Parathyroid adenoma (tissue), 2 donors: ENCODE measurements at regions not wholly inside any gene's neighbourhood (a gene's known extent, or its start where the extent isn't known, plus 50 kb on each side); places are given as distances from the start of the nearest gene placed in this dataset.
"Not testable (repeated sequence)": the region's sequence is repeated elsewhere in the genome, so short reads cannot be mapped to it uniquely, and the experiment has no call there.

Experiments used
- H2AFZ ChIP-seq: fragments of 300-600 bp; sonication (generic); one replicate; pipeline ENCODE4 v1.7.0; 2017; ENCODE audit warnings: antibody characterized with exemption, mild to moderate bottlenecking
- H3K27ac ChIP-seq: fragments of 300-600 bp; sonication (generic); one replicate; pipeline ENCODE4 v1.7.0; 2017
- H3K27me3 ChIP-seq: fragments of 300-600 bp; sonication (generic); one replicate; pipeline ENCODE4 v1.7.0; 2017; ENCODE audit warnings: low read length; ENCODE audit not compliant: control insufficient read depth, insufficient read depth
- H3K36me3 ChIP-seq: fragments of 300-600 bp; sonication (generic); one replicate; pipeline ENCODE4 v1.7.0; 2017; ENCODE audit warnings: low read length; ENCODE audit not compliant: control insufficient read depth, insufficient read depth
- H3K4me1 ChIP-seq: fragments of 300-600 bp; sonication (generic); one replicate; pipeline ENCODE4 v1.7.0; 2017; ENCODE audit warnings: control low read depth
- H3K4me2 ChIP-seq: fragments of 300-600 bp; sonication (generic); one replicate; pipeline ENCODE4 v1.7.0; 2017; ENCODE audit warnings: low read length
- H3K4me3 ChIP-seq: fragments of 300-600 bp; sonication (generic); one replicate; pipeline ENCODE4 v1.7.0; 2017; ENCODE audit warnings: low read depth, low read length
- H3K79me2 ChIP-seq: fragments of 300-600 bp; sonication (generic); one replicate; pipeline ENCODE4 v1.7.0; 2017; ENCODE audit warnings: control low read depth
- H3K9ac ChIP-seq: fragments of 300-600 bp; sonication (generic); one replicate; pipeline ENCODE4 v1.7.0; 2017; ENCODE audit warnings: mild to moderate bottlenecking
- H3K9me3 ChIP-seq: fragments of 300-600 bp; sonication (generic); one replicate; pipeline ENCODE4 v1.7.0; 2017; ENCODE audit warnings: low read length; ENCODE audit not compliant: control insufficient read depth
- CTCF ChIP-seq: fragments of 300-600 bp; sonication (generic); IDR thresholded peaks from one replicate; pipeline ENCODE4 v1.7.0; 2017; ENCODE audit warnings: antibody characterized with exemption, mild to moderate bottlenecking
- donor health status: primary hyperparathyroidism.

- H3K4me1 ChIP-seq: no peaks in the 10 kb centered on the region
- H3K9ac ChIP-seq: no peak overlapping the region
- H3K36me3 ChIP-seq: no peaks in the 10 kb centered on the region
- H2AFZ ChIP-seq: no peak overlapping the region
- H3K27ac ChIP-seq: no peak overlapping the region
- no peak overlapping the region for H3K4me3 ChIP-seq
- no peak overlapping the region for H3K4me2 ChIP-seq
- no peaks in the 10 kb centered on the region for H3K27me3 ChIP-seq
- TF ChIP-seq CTCF: no peak
- H3K79me2 ChIP-seq: no peaks in the 10 kb centered on the region
- H3K9me3 ChIP-seq: no peaks in the 10 kb centered on the region
Measured at GRCh38 chr2:59233448-59233847, 992.3 kb upstream of the FANCL start.

GRCh38 chr2:59232394-59233165 is 991.5 kb upstream of the FANCL start:
- Histone ChIP-seq H2AFZ (no peak overlapping the region), H3K36me3 (no peaks in the 10 kb centered on the region), H3K9me3 (no peaks in the 10 kb centered on the region), H3K79me2 (no peaks in the 10 kb centered on the region), H3K4me2 (no peak overlapping the region), H3K4me1 (no peaks in the 10 kb centered on the region), H3K27ac (no peak overlapping the region), H3K4me3 (no peak overlapping the region), H3K9ac (no peak overlapping the region), H3K27me3 (no peaks in the 10 kb centered on the region)
- no peak for TF ChIP-seq CTCF

- H3K9ac ChIP-seq, H3K9me3 ChIP-seq, H3K27ac ChIP-seq, H3K36me3 ChIP-seq, H3K4me1 ChIP-seq, H3K4me3 ChIP-seq, H2AFZ ChIP-seq, H3K4me2 ChIP-seq, H3K27me3 ChIP-seq, H3K79me2 ChIP-seq: not testable (repeated sequence)
Measured at GRCh38 chr2:59226362-59226761, 985.2 kb upstream of the FANCL start.

GRCh38 chr2:59223742-59224141 is 982.6 kb upstream of the FANCL start:
- Histone ChIP-seq H3K27me3 (no peaks in the 10 kb centered on the region), H3K4me1 (no peaks in the 10 kb centered on the region), H3K9ac (no peak overlapping the region), H3K9me3 (no peaks in the 10 kb centered on the region), H3K27ac (no peak overlapping the region), H3K36me3 (no peaks in the 10 kb centered on the region), H3K4me2 (no peak overlapping the region), H2AFZ (no peak overlapping the region), H3K4me3 (no peak overlapping the region), H3K79me2 (no peaks in the 10 kb centered on the region)
- TF ChIP-seq CTCF: no peak

GRCh38 chr2:59217360-59217759 is 976.2 kb upstream of the FANCL start:
- Histone ChIP-seq H3K36me3 (no peaks in the 10 kb centered on the region), H3K9ac (no peak overlapping the region), H3K27ac (no peak overlapping the region), H3K4me1 (no peaks in the 10 kb centered on the region), H3K79me2 (no peaks in the 10 kb centered on the region), H3K9me3 (no peaks in the 10 kb centered on the region), H3K27me3 (no peaks in the 10 kb centered on the region), H3K4me3 (no peak overlapping the region), H3K4me2 (no peak overlapping the region), H2AFZ (no peak overlapping the region)
- TF ChIP-seq CTCF: no peak
